HCT116 (cell line): ENCODE measurements at regions not wholly inside any gene's neighbourhood (a gene's known extent, or its start where the extent isn't known, plus 50 kb on each side); places are given as distances from the start of the nearest gene placed in this dataset.

Source experiments
- ATAC-seq: fragments of 200-7000 bp; cut with Tn5 transposase; 2 replicates; pipeline ENCODE4 v1.9.1; 2020; ENCODE audit warnings: mild to moderate bottlenecking, moderate library complexity
- BruUV-seq: library from RNA; stranded (reverse); fragments of 400-500 nt; replicated peaks from 2 replicates; lab custom pipeline; 2021; lab: Mats Ljungman, UMichigan
- CTCF ChIA-PET: fragments of 300-600 bp; sonication (Branson Sonifier 250); formaldehyde crosslinking; loops from one replicate; lab custom pipeline; 2021; ENCODE audit warnings: antibody characterized with exemption; lab: Charles Lee
- POLR2A ChIA-PET: fragments of 300-600, 350-600 bp; sonication (Branson Sonifier 250); formaldehyde crosslinking; loops from one replicate; lab custom pipeline; 2021; ENCODE audit warnings: antibody characterized with exemption; lab: Charles Lee
- RAD21 ChIA-PET, 2 experiments: fragments of 300-600 bp; sonication (Branson Sonifier 250); formaldehyde crosslinking; loops; one replicate each; lab custom pipeline; 2023; ENCODE audit warnings: low total read pairs in 2 of 2; ENCODE audit not compliant: uncharacterized antibody in 2 of 2, unreplicated experiment in 2 of 2, low non-redundant PET in 1 of 2; lab: Charles Lee
- DNase-seq: peaks from one replicate; pipeline ENCODE4 v3.0.0-alpha.2; 2010; ENCODE audit warnings: low read depth, low spot score
- H2AFZ ChIP-seq: fragments of 200-600 bp; shearing (Covaris generic), sonication (generic); 2 replicates; pipeline ENCODE4 v1.6.1; 2017; ENCODE audit warnings: low read depth, mixed run types, mixed read lengths, antibody characterized with exemption, low read length; ENCODE audit not compliant: poor library complexity, severe bottlenecking
- H3K27ac ChIP-seq: 2 replicates; pipeline ENCODE4 v1.5.1; 2012; ENCODE audit warnings: low read depth, low read length
- H3K27me3 ChIP-seq: fragments of 200-600 bp; sonication (generic); 2 replicates; pipeline ENCODE4 v1.6.1; 2016; ENCODE audit warnings: mixed run types, low read length, mixed read lengths; ENCODE audit not compliant: insufficient read depth
- H3K36me3 ChIP-seq, 2 experiments: fragments of 200-500 bp in 1 of 2; fragments of 200-600 bp in 1 of 2; sonication (Bioruptor generic) in 1 of 2; sonication (generic) in 1 of 2; 2 replicates each; pipeline versions ENCODE4 v1.5.1 to v1.6.1; 2014 to 2016; ENCODE audit warnings: low read length in 2 of 2, inconsistent platforms in 1 of 2, mixed read lengths in 1 of 2, mixed run types in 1 of 2; ENCODE audit not compliant: insufficient read depth in 2 of 2, control insufficient read depth in 1 of 2
- H3K4me1 ChIP-seq, 2 experiments: fragments of 200-600 bp in 1 of 2; sonication (generic) in 1 of 2; 2 replicates each; pipeline versions ENCODE4 v1.5.1 to v1.6.1; 2012 to 2017; ENCODE audit warnings: low read length in 2 of 2, inconsistent platforms in 1 of 2, mild to moderate bottlenecking in 1 of 2, mixed read lengths in 1 of 2, mixed run types in 1 of 2, moderate library complexity in 1 of 2; ENCODE audit not compliant: insufficient read depth in 2 of 2, control insufficient read depth in 1 of 2
- H3K4me2 ChIP-seq: fragments of 200-600 bp; sonication (generic); 2 replicates; pipeline ENCODE4 v1.6.1; 2017; ENCODE audit warnings: mixed run types, low read length, mixed read lengths
- H3K4me3 ChIP-seq, 2 experiments: fragments of 200-600 bp in 1 of 2; sonication (generic) in 1 of 2; replicated peaks in 1 of 2; 2 replicates each; pipeline ENCODE4 v1.5.1; 2011 to 2016; ENCODE audit warnings: low read length in 2 of 2, control low read depth in 1 of 2, low read depth in 1 of 2, mild to moderate bottlenecking in 1 of 2, mixed read lengths in 1 of 2, mixed run types in 1 of 2
- H3K79me2 ChIP-seq: fragments of 200-600 bp; sonication (generic); 2 replicates; pipeline ENCODE4 v1.6.1; 2017; ENCODE audit warnings: mild to moderate bottlenecking, mixed run types, low read length, moderate library complexity, mixed read lengths; ENCODE audit not compliant: insufficient read depth
- H3K9ac ChIP-seq: fragments of 200-600 bp; sonication (generic); 2 replicates; pipeline ENCODE4 v1.6.1; 2016; ENCODE audit warnings: low read length, mixed read lengths
- H3K9me2 ChIP-seq: fragments of 200-600 bp; sonication (generic), shearing (Covaris generic); 2 replicates; pipeline ENCODE4 v1.6.1; 2017; ENCODE audit warnings: mixed run types, mild to moderate bottlenecking, moderate library complexity; ENCODE audit not compliant: insufficient read depth
- H3K9me3 ChIP-seq, 2 experiments: fragments of 200-500 bp in 1 of 2; fragments of 200-600 bp in 1 of 2; sonication (Bioruptor generic) in 1 of 2; sonication (generic) in 1 of 2; 2 replicates each; pipeline ENCODE4 v1.6.1; 2014 to 2017; ENCODE audit warnings: low read length in 2 of 2, mixed read lengths in 2 of 2, inconsistent platforms in 1 of 2, low read depth in 1 of 2, mild to moderate bottlenecking in 1 of 2, mixed run types in 1 of 2, moderate library complexity in 1 of 2; ENCODE audit not compliant: control insufficient read depth in 1 of 2, insufficient read depth in 1 of 2
- H4K20me1 ChIP-seq: fragments of 200-600 bp; sonication (generic), shearing (Covaris generic); 2 replicates; pipeline ENCODE4 v1.6.1; 2017; ENCODE audit warnings: mixed run types, mild to moderate bottlenecking, moderate library complexity; ENCODE audit not compliant: insufficient read depth
- ATF3 ChIP-seq: IDR thresholded peaks from 2 replicates; pipeline ENCODE4 v1.6.1; 2012
- EGR1 ChIP-seq: IDR thresholded peaks from 2 replicates; pipeline ENCODE4 v1.6.1; 2012; ENCODE audit warnings: low read depth
- ELF1 ChIP-seq: IDR thresholded peaks from 2 replicates; pipeline ENCODE4 v1.6.1; 2012; ENCODE audit warnings: low read depth, borderline replicate concordance
- FOSL1 ChIP-seq: IDR thresholded peaks from 2 replicates; pipeline ENCODE4 v1.6.1; 2012; ENCODE audit warnings: low read depth
- JUND ChIP-seq: IDR thresholded peaks from 2 replicates; pipeline ENCODE4 v1.6.1; 2012
- MAX ChIP-seq: IDR thresholded peaks from 2 replicates; pipeline ENCODE4 v1.6.1; 2012
- POLR2A ChIP-seq: IDR thresholded peaks from 2 replicates; pipeline ENCODE4 v1.7.0; 2011; ENCODE audit warnings: borderline replicate concordance; ENCODE audit not compliant: insufficient read depth, insufficient read length; ENCODE audit errors: extremely low read depth
- SRF ChIP-seq: IDR thresholded peaks from 2 replicates; pipeline ENCODE4 v1.6.1; 2012; ENCODE audit warnings: low read depth
- YY1 ChIP-seq: IDR thresholded peaks from 2 replicates; pipeline ENCODE4 v1.6.1; 2011; ENCODE audit warnings: low read length, low read depth, moderate library complexity, mild to moderate bottlenecking; ENCODE audit not compliant: insufficient replicate concordance; ENCODE audit errors: extremely low read depth
- ZBTB33 ChIP-seq: IDR thresholded peaks from 2 replicates; pipeline ENCODE4 v1.6.1; 2011; ENCODE audit warnings: mild to moderate bottlenecking, low read length, moderate library complexity; ENCODE audit not compliant: insufficient replicate concordance; ENCODE audit errors: extremely low read depth
- intact Hi-C: fragments of 100-400 bp; cut with micrococcal nuclease; formaldehyde crosslinking; loops from 2 replicates; pipeline ENCODE4 v1.10.0; 2022

GRCh38 chrY:8715226-8715625 is 622.0 kb upstream of the TSPY4 start:
- Histone ChIP-seq H2AFZ (no peak overlapping the region), H3K9ac (no peak overlapping the region), H3K27me3 (no peaks in the 10 kb centered on the region), H3K4me2 (no peak overlapping the region), H3K27ac (no peak overlapping the region), H3K79me2 (no peaks in the 10 kb centered on the region), H3K9me3 (no peaks in the 10 kb centered on the region), H3K36me3 (no peaks in the 10 kb centered on the region), H3K4me1 (no peaks in the 10 kb centered on the region), H3K9me2 (no peaks in the 10 kb centered on the region), H4K20me1 (no peaks in the 10 kb centered on the region), H3K4me3 (no peak overlapping the region)
- TF ChIP-seq FOSL1 (no peak), SRF (no peak), JUND (no peak), EGR1 (no peak), YY1 (no peak), POLR2A (no peak), ELF1 (no peak), ZBTB33 (no peak)
- POLR2A ChIA-PET: no interaction called here
- no TSS peak for BruUV-seq
- ATAC-seq (no peak), DNase-seq (no peak)
- CTCF ChIA-PET: no interaction called here
- intact Hi-C loops: no loop called here
- RAD21 ChIA-PET: no interaction called here

- Histone ChIP-seq H3K9me3 (no peaks in the 10 kb centered on the region), H3K27ac (no peak overlapping the region), H3K9me2 (no peaks in the 10 kb centered on the region), H3K4me3 (no peak overlapping the region), H3K36me3 (no peaks in the 10 kb centered on the region), H3K27me3 (no peaks in the 10 kb centered on the region), H3K4me2 (no peak overlapping the region), H3K79me2 (no peaks in the 10 kb centered on the region), H4K20me1 (no peaks in the 10 kb centered on the region), H2AFZ (no peak overlapping the region), H3K9ac (no peak overlapping the region), H3K4me1 (no peaks in the 10 kb centered on the region)
- POLR2A ChIA-PET: no interaction called here
- no peak for TF ChIP-seq ATF3
- no peak for TF ChIP-seq MAX
- no TSS peak for BruUV-seq
- ATAC-seq: no peak
- intact Hi-C loops: no loop called here
- CTCF ChIA-PET: no interaction called here
- RAD21 ChIA-PET: no interaction called here
- no peak for DNase-seq
These were observed 610.6 kb upstream of the TSPY4 start for GRCh38 chrY:8726616-8727015.
